RWPE2 (cell line): ENCODE measurements at regions not wholly inside any gene's neighbourhood (a gene's known extent, or its start where the extent isn't known, plus 50 kb on each side); places are given as distances from the start of the nearest gene placed in this dataset.
"Not testable (repeated sequence)": the region's sequence is repeated elsewhere in the genome, so short reads cannot be mapped to it uniquely, and the experiment has no call there.

Experiments used
- ATAC-seq: fragments of 200-7000 bp; cut with Tn5 transposase; 3 replicates; pipeline ENCODE4 v1.9.1; 2021; ENCODE audit warnings: low read depth
- DNase-seq: peaks from one replicate; pipeline ENCODE4 v3.0.0-alpha.2; 2020; ENCODE audit warnings: low spot score
- H3K27ac ChIP-seq: fragments of 450-650 bp; 2 replicates; pipeline ENCODE4 v1.5.1; 2017; ENCODE audit warnings: mild to moderate bottlenecking; ENCODE audit not compliant: poor library complexity, severe bottlenecking
- H3K27me3 ChIP-seq: fragments of 250-450 bp; sonication (Bioruptor Pico); 2 replicates; pipeline ENCODE4 v1.5.1; 2021; ENCODE audit warnings: mild to moderate bottlenecking, moderate library complexity; ENCODE audit not compliant: insufficient read depth, poor library complexity, severe bottlenecking
- H3K36me3 ChIP-seq: fragments of 250-450 bp; sonication (Bioruptor Pico); 2 replicates; pipeline ENCODE4 v1.5.1; 2020; ENCODE audit warnings: low read depth, mild to moderate bottlenecking, moderate library complexity
- H3K4me1 ChIP-seq: fragments of 250-450 bp; sonication (Bioruptor Pico); 2 replicates; pipeline ENCODE4 v1.5.1; 2021; ENCODE audit warnings: mild to moderate bottlenecking, moderate library complexity; ENCODE audit not compliant: insufficient read depth, poor library complexity, severe bottlenecking
- H3K4me3 ChIP-seq: fragments of 250-450 bp; sonication (Bioruptor Pico); 2 replicates; pipeline ENCODE4 v1.5.1; 2021; ENCODE audit warnings: mild to moderate bottlenecking, moderate library complexity; ENCODE audit not compliant: severe bottlenecking
- H3K9me3 ChIP-seq: fragments of 250-450 bp; sonication (Bioruptor Pico); 2 replicates; pipeline ENCODE4 v1.5.1; 2021; ENCODE audit warnings: mild to moderate bottlenecking, moderate library complexity; ENCODE audit not compliant: severe bottlenecking
- TF ChIP-seq, protein P1 (sequence below): fragments of 450-650 bp; IDR thresholded peaks from one replicate; pipeline ENCODE4 v1.5.1; 2017; ENCODE audit warnings: mild to moderate bottlenecking, moderate library complexity; ENCODE audit not compliant: poor library complexity, severe bottlenecking

DNA sequence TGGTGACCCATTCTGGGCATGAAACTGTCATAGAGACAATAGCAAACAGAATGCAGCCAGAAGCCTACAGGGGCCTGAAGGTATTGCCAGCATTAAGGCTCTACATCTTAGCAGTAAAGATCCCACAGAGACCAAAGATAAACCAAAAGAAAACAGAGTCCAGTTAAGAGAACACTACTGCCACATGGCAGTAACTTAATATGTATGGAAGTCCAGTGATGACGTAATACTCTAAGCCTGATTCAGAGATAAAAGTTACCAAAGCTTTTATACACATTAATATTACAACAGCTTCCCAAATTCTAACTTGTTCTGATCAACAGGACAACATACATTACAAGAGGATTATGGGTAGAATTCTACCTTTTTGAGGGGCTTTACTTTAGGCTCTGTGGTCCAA lies 371.5 kb downstream of the PRELID2 start:
- H3K27ac ChIP-seq, result no peak overlapping the region
- no peak for DNase-seq

DNA sequence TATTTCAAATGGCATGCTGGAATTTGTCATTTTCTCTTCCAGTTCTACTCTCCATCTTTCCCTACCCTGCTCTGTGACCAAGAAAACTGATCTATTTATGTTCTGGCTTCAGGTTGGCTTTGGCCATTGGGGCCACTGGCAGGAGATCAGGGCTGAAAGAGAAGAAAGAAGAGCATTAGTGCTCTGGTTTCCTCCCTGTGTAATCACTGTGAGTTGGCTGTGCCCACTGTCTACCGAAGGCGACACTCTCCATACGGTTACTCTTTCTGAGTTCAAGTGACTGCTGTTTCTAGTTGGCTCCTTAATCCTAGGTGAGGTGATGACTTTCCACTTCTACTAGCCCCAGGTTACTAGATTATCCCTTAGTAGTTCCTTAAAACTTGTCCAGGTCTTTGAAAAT lies 372.6 kb downstream of the PRELID2 start:
- H3K36me3 ChIP-seq, result no peaks in the 10 kb centered on the region
- no peak for ATAC-seq
- peaks cover 3% of the 10 kb centered on the region for H3K4me1 ChIP-seq
- DNase-seq, result no peak
- H3K9me3 ChIP-seq, result no peaks in the 10 kb centered on the region
- H3K27ac ChIP-seq, result no peak overlapping the region
- H3K4me3 ChIP-seq, result no peak overlapping the region
- TF ChIP-seq, protein P1, sequence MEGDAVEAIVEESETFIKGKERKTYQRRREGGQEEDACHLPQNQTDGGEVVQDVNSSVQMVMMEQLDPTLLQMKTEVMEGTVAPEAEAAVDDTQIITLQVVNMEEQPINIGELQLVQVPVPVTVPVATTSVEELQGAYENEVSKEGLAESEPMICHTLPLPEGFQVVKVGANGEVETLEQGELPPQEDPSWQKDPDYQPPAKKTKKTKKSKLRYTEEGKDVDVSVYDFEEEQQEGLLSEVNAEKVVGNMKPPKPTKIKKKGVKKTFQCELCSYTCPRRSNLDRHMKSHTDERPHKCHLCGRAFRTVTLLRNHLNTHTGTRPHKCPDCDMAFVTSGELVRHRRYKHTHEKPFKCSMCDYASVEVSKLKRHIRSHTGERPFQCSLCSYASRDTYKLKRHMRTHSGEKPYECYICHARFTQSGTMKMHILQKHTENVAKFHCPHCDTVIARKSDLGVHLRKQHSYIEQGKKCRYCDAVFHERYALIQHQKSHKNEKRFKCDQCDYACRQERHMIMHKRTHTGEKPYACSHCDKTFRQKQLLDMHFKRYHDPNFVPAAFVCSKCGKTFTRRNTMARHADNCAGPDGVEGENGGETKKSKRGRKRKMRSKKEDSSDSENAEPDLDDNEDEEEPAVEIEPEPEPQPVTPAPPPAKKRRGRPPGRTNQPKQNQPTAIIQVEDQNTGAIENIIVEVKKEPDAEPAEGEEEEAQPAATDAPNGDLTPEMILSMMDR, result no peak
- no peaks in the 10 kb centered on the region for H3K27me3 ChIP-seq

More for the DNA sequence above, 371.5 kb downstream of the PRELID2 start:
- TF ChIP-seq, protein P1, result no peak
- ATAC-seq, result no peak
- no peaks in the 10 kb centered on the region for H3K9me3 ChIP-seq
- H3K4me3 ChIP-seq, result no peak overlapping the region
- no peaks in the 10 kb centered on the region for H3K27me3 ChIP-seq
- no peaks in the 10 kb centered on the region for H3K4me1 ChIP-seq
- H3K36me3 ChIP-seq, result no peaks in the 10 kb centered on the region

DNA sequence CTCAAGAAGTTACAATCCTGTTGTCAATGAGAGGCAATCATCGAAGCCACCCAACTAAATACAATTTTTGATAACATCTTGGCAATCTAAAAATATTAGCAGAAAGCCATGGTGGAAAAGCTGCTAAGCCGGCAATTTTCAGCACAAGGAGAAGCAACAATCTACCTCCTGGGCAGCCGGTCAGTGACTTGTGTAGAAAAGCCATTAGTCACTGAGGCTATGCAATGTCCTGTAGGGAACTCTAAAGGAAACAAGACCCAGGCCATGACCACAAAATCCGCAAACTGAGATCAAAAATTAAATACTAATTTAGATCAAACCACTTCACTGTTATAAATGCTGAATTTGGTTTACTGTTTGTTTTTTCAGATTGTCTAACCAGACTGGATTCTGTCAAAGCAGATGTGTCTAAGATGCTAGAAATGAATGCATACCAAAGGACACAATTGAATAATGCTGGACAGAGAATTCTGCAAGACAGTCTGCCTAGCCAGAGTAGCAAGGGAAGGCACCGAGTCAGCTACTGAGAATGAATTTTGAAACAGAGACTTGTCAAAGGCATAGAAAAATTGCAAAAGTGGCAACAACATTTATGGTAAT lies 384.8 kb downstream of the PRELID2 start:
- Histone ChIP-seq H3K4me1 (no peaks in the 10 kb centered on the region), H3K4me3 (no peak overlapping the region), H3K27me3 (no peaks in the 10 kb centered on the region), H3K9me3 (no peaks in the 10 kb centered on the region), H3K27ac (no peak overlapping the region), H3K36me3 (no peaks in the 10 kb centered on the region)
- ATAC-seq (no peak), DNase-seq (no peak)
- TF ChIP-seq, protein P1, result no peak

DNA sequence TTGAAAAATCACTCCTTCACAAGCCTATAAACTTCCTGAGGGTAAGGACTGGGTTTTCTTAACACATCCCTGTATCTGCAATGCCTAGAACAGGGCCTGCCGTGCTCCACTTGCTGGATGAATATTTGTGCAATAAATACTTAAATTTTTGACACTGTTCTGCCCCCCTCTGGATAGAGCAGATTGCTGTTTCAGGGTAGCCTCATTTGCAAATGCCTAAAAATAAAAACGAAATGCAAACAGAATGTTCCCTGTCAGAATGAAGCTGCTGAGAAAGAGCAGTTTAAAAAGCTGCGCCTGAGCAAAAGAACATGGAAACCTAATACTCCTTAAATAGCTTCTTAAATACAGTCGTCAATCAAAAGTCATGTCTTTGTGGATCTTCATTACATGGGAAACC lies 385.3 kb downstream of the PRELID2 start:
- no peaks in the 10 kb centered on the region for H3K36me3 ChIP-seq
- ATAC-seq, result no peak
- DNase-seq, result no peak

DNA sequence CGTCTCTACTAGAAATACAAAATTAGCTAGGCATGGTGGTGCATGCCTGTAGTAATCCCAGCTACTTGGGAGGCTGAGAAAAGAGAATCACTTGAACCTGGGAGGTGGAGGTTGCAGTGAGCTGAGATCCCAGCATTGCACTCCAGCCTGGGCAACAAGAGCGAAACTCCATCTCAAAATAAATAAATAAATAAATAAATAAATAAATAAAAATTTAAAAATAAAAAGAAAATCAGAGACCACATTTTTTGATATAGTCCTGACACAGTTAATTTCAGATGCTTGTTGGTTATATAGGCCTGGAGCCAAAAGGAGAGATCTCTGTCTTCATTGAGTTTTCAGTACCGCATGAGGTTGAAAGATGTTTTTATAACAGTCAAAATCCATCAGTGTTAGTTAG lies 388.3 kb downstream of the PRELID2 start:
- DNase-seq, ATAC-seq, H3K9me3 ChIP-seq, H3K4me3 ChIP-seq, H3K27me3 ChIP-seq, H3K27ac ChIP-seq, H3K4me1 ChIP-seq, H3K36me3 ChIP-seq: not testable (repeated sequence)

More for the DNA sequence above, 385.3 kb downstream of the PRELID2 start:
- Histone ChIP-seq H3K4me1 (no peaks in the 10 kb centered on the region), H3K4me3 (no peak overlapping the region), H3K27ac (no peak overlapping the region), H3K9me3 (no peaks in the 10 kb centered on the region), H3K27me3 (no peaks in the 10 kb centered on the region)
- TF ChIP-seq, protein P1, result no peak
